Activated T-cell treated with anti-CD3 and anti-CD28 coated beads, Interleukin-2, amount 50 U/mL, for 24 hours (primary cell): ENCODE measurements at regions not wholly inside any gene's neighbourhood (a gene's known extent, or its start where the extent isn't known, plus 50 kb on each side); places are given as distances from the start of the nearest gene placed in this dataset.
"Not testable (repeated sequence)": the region's sequence is repeated elsewhere in the genome, so short reads cannot be mapped to it uniquely, and the experiment has no call there.

Experiments
- DNase-seq: peaks from one replicate; pipeline ENCODE4 v3.0.0-alpha.2; 2020
- H3K27ac Mint-ChIP-seq: 2 replicates; pipeline ENCODE4 v1.8.0; 2020; ENCODE audit warnings: mild to moderate bottlenecking, mixed read lengths
- H3K27me3 Mint-ChIP-seq: 2 replicates; pipeline ENCODE4 v1.8.0; 2020; ENCODE audit warnings: mixed read lengths
- H3K36me3 Mint-ChIP-seq: 2 replicates; pipeline ENCODE4 v1.8.0; 2020; ENCODE audit warnings: low read depth, mixed read lengths
- H3K4me1 Mint-ChIP-seq: 2 replicates; pipeline ENCODE4 v1.8.0; 2020; ENCODE audit warnings: low read depth, mixed read lengths
- H3K4me3 Mint-ChIP-seq: 2 replicates; pipeline ENCODE4 v1.8.0; 2020; ENCODE audit warnings: mild to moderate bottlenecking, moderate library complexity, mixed read lengths
- H3K9me3 Mint-ChIP-seq: 2 replicates; pipeline ENCODE4 v1.8.0; 2020; ENCODE audit warnings: mixed read lengths

GRCh38 chr21:28703861-28704260 is 288.8 kb downstream of the LTN1 start:
- no peak overlapping the region for H3K27ac Mint-ChIP-seq
- peaks cover 14% of the 10 kb centered on the region for H3K9me3 Mint-ChIP-seq
- no peaks in the 10 kb centered on the region for H3K4me1 Mint-ChIP-seq
- DNase-seq: no peak
- no peak overlapping the region for H3K4me3 Mint-ChIP-seq
- H3K36me3 Mint-ChIP-seq: peaks cover 5% of the 10 kb centered on the region
- H3K27me3 Mint-ChIP-seq: no peaks in the 10 kb centered on the region

GRCh38 chr21:28699596-28700259 is 292.9 kb downstream of the LTN1 start:
- H3K36me3 Mint-ChIP-seq: peaks cover 5% of the 10 kb centered on the region
- no peak for DNase-seq
- H3K4me1 Mint-ChIP-seq: no peaks in the 10 kb centered on the region
- no peak overlapping the region for H3K4me3 Mint-ChIP-seq
- H3K27me3 Mint-ChIP-seq: no peaks in the 10 kb centered on the region
- H3K9me3 Mint-ChIP-seq: peaks cover 21% of the 10 kb centered on the region
- no peak overlapping the region for H3K27ac Mint-ChIP-seq

- no peaks in the 10 kb centered on the region for H3K4me1 Mint-ChIP-seq
- peaks cover 21% of the 10 kb centered on the region for H3K9me3 Mint-ChIP-seq
- H3K36me3 Mint-ChIP-seq: peaks cover 5% of the 10 kb centered on the region
- no peak overlapping the region for H3K27ac Mint-ChIP-seq
- H3K27me3 Mint-ChIP-seq: no peaks in the 10 kb centered on the region
- DNase-seq: no peak
- no peak overlapping the region for H3K4me3 Mint-ChIP-seq
Observed at GRCh38 chr21:28699186-28699585, 293.5 kb downstream of the LTN1 start.

- no peak overlapping the region for H3K27ac Mint-ChIP-seq
- DNase-seq: no peak
- H3K9me3 Mint-ChIP-seq: peaks cover 10% of the 10 kb centered on the region
- H3K4me1 Mint-ChIP-seq: no peaks in the 10 kb centered on the region
- H3K4me3 Mint-ChIP-seq: no peak overlapping the region
- H3K27me3 Mint-ChIP-seq: no peaks in the 10 kb centered on the region
- peaks cover 2% of the 10 kb centered on the region for H3K36me3 Mint-ChIP-seq
Observed at GRCh38 chr21:28696844-28697410, 295.8 kb downstream of the LTN1 start.

GRCh38 chr21:28693476-28693875 is 299.2 kb downstream of the LTN1 start:
- DNase-seq: no peak
- H3K4me3 Mint-ChIP-seq: no peak overlapping the region
- H3K36me3 Mint-ChIP-seq: no peaks in the 10 kb centered on the region
- no peaks in the 10 kb centered on the region for H3K27me3 Mint-ChIP-seq
- no peaks in the 10 kb centered on the region for H3K4me1 Mint-ChIP-seq
- H3K9me3 Mint-ChIP-seq: peaks cover 7% of the 10 kb centered on the region
- H3K27ac Mint-ChIP-seq: no peak overlapping the region

GRCh38 chr21:28690196-28690595 is 302.5 kb downstream of the LTN1 start:
- no peaks in the 10 kb centered on the region for H3K27me3 Mint-ChIP-seq
- H3K4me1 Mint-ChIP-seq: no peaks in the 10 kb centered on the region
- H3K36me3 Mint-ChIP-seq: no peaks in the 10 kb centered on the region
- H3K27ac Mint-ChIP-seq: no peak overlapping the region
- peaks cover 1% of the 10 kb centered on the region for H3K9me3 Mint-ChIP-seq
- DNase-seq: no peak
- no peak overlapping the region for H3K4me3 Mint-ChIP-seq

GRCh38 chr21:28688381-28688780 is 304.3 kb downstream of the LTN1 start:
- Mint-ChIP-seq H3K27me3 (no peaks in the 10 kb centered on the region), H3K4me3 (no peak overlapping the region), H3K27ac (no peak overlapping the region), H3K36me3 (no peaks in the 10 kb centered on the region), H3K4me1 (no peaks in the 10 kb centered on the region), H3K9me3 (no peaks in the 10 kb centered on the region)
- no peak for DNase-seq

GRCh38 chr21:28687586-28687985 is 305.1 kb downstream of the LTN1 start:
- H3K27ac Mint-ChIP-seq: no peak overlapping the region
- no peaks in the 10 kb centered on the region for H3K9me3 Mint-ChIP-seq
- H3K27me3 Mint-ChIP-seq: no peaks in the 10 kb centered on the region

GRCh38 chr21:28683982-28684752 is 308.5 kb downstream of the LTN1 start:
- no peak overlapping the region for H3K4me3 Mint-ChIP-seq
- peaks cover 2% of the 10 kb centered on the region for H3K9me3 Mint-ChIP-seq
- H3K36me3 Mint-ChIP-seq: no peaks in the 10 kb centered on the region
- no peak for DNase-seq
- H3K27ac Mint-ChIP-seq: no peak overlapping the region
- no peaks in the 10 kb centered on the region for H3K4me1 Mint-ChIP-seq
- H3K27me3 Mint-ChIP-seq: no peaks in the 10 kb centered on the region

More at GRCh38 chr21:28687586-28687985, 305.1 kb downstream of the LTN1 start:
- H3K4me1 Mint-ChIP-seq: no peaks in the 10 kb centered on the region
- DNase-seq: no peak
- H3K4me3 Mint-ChIP-seq: no peak overlapping the region
- H3K36me3 Mint-ChIP-seq: no peaks in the 10 kb centered on the region

GRCh38 chr21:28682884-28683283 is 309.8 kb downstream of the LTN1 start:
- H3K27me3 Mint-ChIP-seq, H3K4me1 Mint-ChIP-seq, H3K4me3 Mint-ChIP-seq, DNase-seq, H3K36me3 Mint-ChIP-seq, H3K27ac Mint-ChIP-seq, H3K9me3 Mint-ChIP-seq: not testable (repeated sequence)

- not testable (repeated sequence) for H3K36me3 Mint-ChIP-seq, H3K27ac Mint-ChIP-seq, H3K4me1 Mint-ChIP-seq, H3K4me3 Mint-ChIP-seq, H3K27me3 Mint-ChIP-seq, DNase-seq, H3K9me3 Mint-ChIP-seq
Observed at GRCh38 chr21:28677096-28677495, 315.6 kb downstream of the LTN1 start.

GRCh38 chr21:28675331-28676041 is 317.2 kb downstream of the LTN1 start:
- Mint-ChIP-seq H3K4me1 (no peaks in the 10 kb centered on the region), H3K9me3 (peaks cover 10% of the 10 kb centered on the region), H3K27ac (no peak overlapping the region), H3K27me3 (no peaks in the 10 kb centered on the region), H3K4me3 (no peak overlapping the region), H3K36me3 (peaks cover 6% of the 10 kb centered on the region)
- no peak for DNase-seq

- H3K4me1 Mint-ChIP-seq: peaks cover under 1% of the 10 kb centered on the region
Observed at GRCh38 chr21:28674763-28675162, 317.9 kb downstream of the LTN1 start.

GRCh38 chr21:28671549-28672195 is 321.0 kb downstream of the LTN1 start:
- peaks cover 2% of the 10 kb centered on the region for H3K9me3 Mint-ChIP-seq
- H3K27ac Mint-ChIP-seq: no peak overlapping the region
- DNase-seq: no peak
- H3K4me1 Mint-ChIP-seq: peaks cover 7% of the 10 kb centered on the region
- peaks cover 9% of the 10 kb centered on the region for H3K36me3 Mint-ChIP-seq
- no peaks in the 10 kb centered on the region for H3K27me3 Mint-ChIP-seq
- no peak overlapping the region for H3K4me3 Mint-ChIP-seq

More at GRCh38 chr21:28674763-28675162, 317.9 kb downstream of the LTN1 start:
- peaks cover 10% of the 10 kb centered on the region for H3K9me3 Mint-ChIP-seq
- no peak overlapping the region for H3K27ac Mint-ChIP-seq
- DNase-seq: no peak
- peaks cover 7% of the 10 kb centered on the region for H3K36me3 Mint-ChIP-seq
- H3K27me3 Mint-ChIP-seq: no peaks in the 10 kb centered on the region
- H3K4me3 Mint-ChIP-seq: no peak overlapping the region
